GM13976 (cell line): ENCODE measurements at regions not wholly inside any gene's neighbourhood (a gene's known extent, or its start where the extent isn't known, plus 50 kb on each side); places are given as distances from the start of the nearest gene placed in this dataset.

ENCODE experiments used
- DNase-seq: peaks from one replicate; pipeline ENCODE4 v3.0.0; 2012; ENCODE audit warnings: low spot score
- in situ Hi-C: fragments of 300-500 bp; cut with MboI; formaldehyde crosslinking; loops from one replicate; pipeline ENCODE4 v1.12.0; 2022; ENCODE audit warnings: low sequenced_read_pairs, mixed read lengths, inconsistent platforms; ENCODE audit not compliant: unreplicated experiment
- TF ChIP-seq, protein P1 (sequence below): IDR thresholded peaks from 2 replicates; pipeline ENCODE4 v1.5.1; 2012; ENCODE audit warnings: borderline replicate concordance, mild to moderate bottlenecking; ENCODE audit not compliant: insufficient read depth; ENCODE audit errors: extremely low read depth, missing control alignments, control extremely low read depth

- in situ Hi-C loops, result no loop called here
- TF ChIP-seq, protein P1, sequence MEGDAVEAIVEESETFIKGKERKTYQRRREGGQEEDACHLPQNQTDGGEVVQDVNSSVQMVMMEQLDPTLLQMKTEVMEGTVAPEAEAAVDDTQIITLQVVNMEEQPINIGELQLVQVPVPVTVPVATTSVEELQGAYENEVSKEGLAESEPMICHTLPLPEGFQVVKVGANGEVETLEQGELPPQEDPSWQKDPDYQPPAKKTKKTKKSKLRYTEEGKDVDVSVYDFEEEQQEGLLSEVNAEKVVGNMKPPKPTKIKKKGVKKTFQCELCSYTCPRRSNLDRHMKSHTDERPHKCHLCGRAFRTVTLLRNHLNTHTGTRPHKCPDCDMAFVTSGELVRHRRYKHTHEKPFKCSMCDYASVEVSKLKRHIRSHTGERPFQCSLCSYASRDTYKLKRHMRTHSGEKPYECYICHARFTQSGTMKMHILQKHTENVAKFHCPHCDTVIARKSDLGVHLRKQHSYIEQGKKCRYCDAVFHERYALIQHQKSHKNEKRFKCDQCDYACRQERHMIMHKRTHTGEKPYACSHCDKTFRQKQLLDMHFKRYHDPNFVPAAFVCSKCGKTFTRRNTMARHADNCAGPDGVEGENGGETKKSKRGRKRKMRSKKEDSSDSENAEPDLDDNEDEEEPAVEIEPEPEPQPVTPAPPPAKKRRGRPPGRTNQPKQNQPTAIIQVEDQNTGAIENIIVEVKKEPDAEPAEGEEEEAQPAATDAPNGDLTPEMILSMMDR, result no peak
- DNase-seq, result no peak
Measured at GRCh38 chr11:122375687-122376399, 259.8 kb upstream of the BLID start.

- in situ Hi-C loops, result no loop called here
- TF ChIP-seq, protein P1, result no peak
- DNase-seq, result no peak
Measured at GRCh38 chr11:122368796-122369195, 252.8 kb upstream of the BLID start.

DNA sequence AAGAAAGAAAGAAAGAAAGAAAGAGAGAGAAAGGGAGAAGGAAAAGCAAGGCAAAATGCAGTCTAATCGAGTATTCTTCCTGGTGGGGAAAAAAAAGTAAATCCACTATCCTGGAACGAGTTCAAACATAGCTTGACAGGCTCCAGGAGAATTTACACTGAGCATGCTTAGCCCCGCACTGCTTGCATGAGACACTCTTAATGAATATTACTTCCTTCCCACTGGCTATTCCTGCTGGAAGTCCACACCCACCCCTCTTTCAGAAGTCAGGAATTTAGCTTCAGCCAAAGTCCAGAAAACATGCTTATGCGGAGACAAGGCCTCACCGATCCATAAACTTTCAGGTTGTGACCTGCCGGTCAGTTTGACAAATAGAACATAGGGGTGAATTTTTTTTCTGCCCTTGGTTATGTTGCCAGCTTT is 251.8 kb upstream of the BLID start:
- TF ChIP-seq, protein P1, result no peak
- no peak for DNase-seq
- in situ Hi-C loops, result no loop called here

DNA sequence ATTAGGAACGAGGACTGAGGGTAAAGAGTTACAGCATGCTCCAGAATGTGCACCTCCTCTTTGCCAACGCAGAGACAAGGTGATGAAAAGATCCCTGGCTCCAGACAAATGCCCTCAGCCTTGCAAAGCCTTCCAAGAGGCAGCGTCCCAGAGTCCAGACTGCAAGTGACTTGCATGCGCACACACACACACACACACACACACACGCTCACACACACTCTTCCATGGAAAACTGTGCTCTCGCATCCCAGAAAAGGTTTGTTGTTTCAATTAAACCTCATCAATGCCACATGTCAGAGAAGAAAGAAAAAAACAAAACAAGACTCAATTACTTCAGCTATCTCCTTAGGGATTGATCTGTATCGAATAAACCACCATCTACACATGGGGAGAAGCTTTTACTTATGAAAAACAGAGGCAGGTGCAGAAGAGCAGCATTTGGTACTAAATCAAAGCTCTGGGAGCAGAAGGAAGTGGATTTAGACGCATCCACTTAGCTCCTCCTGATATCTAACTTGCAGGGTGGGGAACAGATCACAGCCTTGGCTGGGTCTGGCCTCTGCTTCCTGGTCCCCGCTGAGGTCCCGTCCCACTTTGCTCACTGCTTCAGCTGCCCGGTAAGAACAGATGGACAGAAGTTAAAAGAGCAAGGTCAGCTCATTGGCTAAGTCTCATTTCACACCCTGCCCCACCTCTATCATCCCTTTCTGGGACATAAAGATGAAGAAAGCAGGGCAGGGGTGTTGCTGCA is 249.8 kb upstream of the BLID start:
- in situ Hi-C loops, result no loop called here
- TF ChIP-seq, protein P1, result no peak
- DNase-seq, result no peak

DNA sequence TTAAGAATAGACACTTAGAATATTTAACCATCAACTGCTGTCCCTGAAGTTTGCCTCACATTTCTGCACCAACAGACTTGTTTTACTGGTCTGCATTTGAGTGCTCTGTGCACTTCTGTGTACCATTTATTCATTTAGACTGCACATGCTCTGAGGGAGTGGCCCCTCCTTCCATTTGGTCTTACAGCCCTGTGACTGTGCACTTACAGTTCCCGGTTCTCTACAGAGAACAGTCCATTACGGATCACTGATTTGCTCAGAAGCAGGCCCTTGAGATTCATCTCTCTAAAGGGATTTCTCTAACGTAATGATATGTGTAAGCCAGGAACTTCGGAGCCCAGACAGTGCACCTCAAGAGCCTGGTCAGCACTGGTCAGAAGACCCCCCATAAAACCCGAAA is 247.3 kb upstream of the BLID start:
- TF ChIP-seq, protein P1, result no peak
- DNase-seq, result no peak
- in situ Hi-C loops, result no loop called here

DNA sequence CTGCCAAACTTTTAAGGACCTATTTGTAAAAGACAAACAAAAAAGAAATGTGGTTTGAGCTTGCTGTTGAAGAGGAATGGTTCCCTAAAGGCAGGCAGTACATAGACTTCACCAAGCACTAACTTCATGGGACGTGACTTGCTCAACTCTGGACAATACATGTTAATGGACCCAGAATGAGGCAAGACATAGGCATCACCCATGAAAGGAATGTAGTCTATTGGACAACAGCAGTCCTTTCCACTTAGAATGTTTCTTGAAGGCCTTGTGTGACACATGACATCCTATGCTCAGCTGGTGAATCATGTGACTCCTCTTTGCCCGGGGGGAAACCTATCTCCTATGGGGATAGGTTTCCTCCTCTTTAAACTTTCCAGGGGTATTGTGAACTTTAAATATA is 246.4 kb upstream of the BLID start:
- TF ChIP-seq, protein P1, result no peak
- DNase-seq, result no peak
- in situ Hi-C loops, result no loop called here
